HG03521 (cell line): ENCODE measurements at regions not wholly inside any gene's neighbourhood (a gene's known extent, or its start where the extent isn't known, plus 50 kb on each side); places are given as distances from the start of the nearest gene placed in this dataset.

Experiments used
- ATAC-seq: cut with Tn5 transposase; IDR thresholded peaks from one replicate; pipeline ENCODE4 v1.9.1; 2021; ENCODE audit warnings: mild to moderate bottlenecking, moderate library complexity; ENCODE audit not compliant: unreplicated experiment

DNA sequence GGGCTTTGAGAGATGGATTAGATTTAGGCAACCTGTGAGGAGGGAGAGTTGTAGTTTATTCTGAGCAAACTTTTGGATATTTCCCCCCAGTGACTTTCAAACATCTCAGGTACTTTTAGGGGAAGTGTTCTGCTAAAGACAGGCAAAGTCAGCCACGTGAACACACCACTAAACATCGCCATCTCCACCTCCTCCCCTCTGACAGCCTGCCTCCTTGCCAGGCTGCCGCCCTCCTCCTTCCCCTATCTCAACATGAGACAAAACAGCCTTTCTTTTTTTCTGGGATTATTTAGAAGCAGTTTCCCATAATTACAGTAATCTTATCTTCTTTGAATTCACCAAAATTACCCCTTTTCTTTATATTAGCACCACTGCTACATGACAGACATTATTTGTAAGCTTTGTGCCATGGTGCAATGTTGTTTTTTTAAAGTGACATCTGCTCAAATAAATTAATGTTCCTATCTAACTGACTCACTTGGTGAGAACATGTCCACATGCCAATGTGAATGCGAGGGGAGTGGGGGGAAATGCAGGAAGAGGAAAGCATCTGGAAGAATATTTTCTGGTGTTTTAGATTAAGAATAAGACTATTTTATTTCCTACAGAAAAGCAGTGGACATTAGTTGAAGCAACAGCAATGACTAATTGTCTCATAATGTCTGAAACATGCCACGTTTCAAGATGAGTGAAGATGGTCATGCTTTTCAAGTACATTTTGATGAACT is 147.8 kb upstream of the ATP1B1 start:
- ATAC-seq, result no peak

GRCh38 chr1:168959382-168959781 is 147.1 kb upstream of the ATP1B1 start:
- ATAC-seq, result no peak

GRCh38 chr1:168960114-168960513 is 146.4 kb upstream of the ATP1B1 start:
- ATAC-seq, result no peak

GRCh38 chr1:168960595-168960994 is 145.9 kb upstream of the ATP1B1 start:
- ATAC-seq, result no peak

DNA sequence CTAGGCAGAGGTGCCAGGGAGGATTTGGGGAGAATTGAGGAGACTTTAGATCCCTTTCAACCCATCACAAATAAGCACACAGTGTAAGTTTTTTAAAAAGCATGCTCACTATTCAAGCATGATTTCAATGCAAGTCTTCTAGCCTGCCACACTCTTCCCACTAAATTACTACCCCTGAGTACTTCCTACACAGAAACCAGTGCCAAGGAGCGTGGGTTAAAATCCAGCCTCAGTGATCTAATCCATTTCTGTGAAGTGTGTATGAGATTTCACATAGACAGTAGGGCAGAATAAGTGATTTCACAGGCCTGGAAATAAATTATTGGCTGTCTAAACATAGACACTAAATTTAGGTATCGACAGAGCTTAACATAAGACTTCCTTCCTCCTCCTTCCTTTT is 142.9 kb upstream of the ATP1B1 start:
- no peak for ATAC-seq

DNA sequence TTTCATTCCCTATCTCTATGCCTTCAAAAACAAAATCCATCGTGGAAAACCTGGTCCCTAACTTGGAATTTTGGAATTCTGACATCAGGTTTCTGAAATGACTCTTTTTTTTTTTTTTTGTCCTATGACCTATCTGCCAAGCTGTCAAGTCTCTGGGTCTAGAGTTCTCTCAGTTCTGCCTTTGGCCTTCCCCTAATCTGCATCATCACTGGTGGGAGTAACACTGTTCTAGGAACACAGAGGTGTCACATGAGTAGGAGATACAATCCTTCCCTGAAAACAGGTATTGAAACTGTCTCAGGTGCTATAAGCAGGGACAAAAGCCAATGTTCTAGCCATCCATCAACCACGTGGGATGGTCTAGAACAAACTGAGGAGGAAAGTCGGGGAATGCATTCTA is 142.0 kb upstream of the ATP1B1 start:
- no peak for ATAC-seq

GRCh38 chr1:168966217-168966616 is 140.3 kb upstream of the ATP1B1 start:
- ATAC-seq, result no peak

GRCh38 chr1:168966636-168967035 is 139.9 kb upstream of the ATP1B1 start:
- ATAC-seq, result no peak

DNA sequence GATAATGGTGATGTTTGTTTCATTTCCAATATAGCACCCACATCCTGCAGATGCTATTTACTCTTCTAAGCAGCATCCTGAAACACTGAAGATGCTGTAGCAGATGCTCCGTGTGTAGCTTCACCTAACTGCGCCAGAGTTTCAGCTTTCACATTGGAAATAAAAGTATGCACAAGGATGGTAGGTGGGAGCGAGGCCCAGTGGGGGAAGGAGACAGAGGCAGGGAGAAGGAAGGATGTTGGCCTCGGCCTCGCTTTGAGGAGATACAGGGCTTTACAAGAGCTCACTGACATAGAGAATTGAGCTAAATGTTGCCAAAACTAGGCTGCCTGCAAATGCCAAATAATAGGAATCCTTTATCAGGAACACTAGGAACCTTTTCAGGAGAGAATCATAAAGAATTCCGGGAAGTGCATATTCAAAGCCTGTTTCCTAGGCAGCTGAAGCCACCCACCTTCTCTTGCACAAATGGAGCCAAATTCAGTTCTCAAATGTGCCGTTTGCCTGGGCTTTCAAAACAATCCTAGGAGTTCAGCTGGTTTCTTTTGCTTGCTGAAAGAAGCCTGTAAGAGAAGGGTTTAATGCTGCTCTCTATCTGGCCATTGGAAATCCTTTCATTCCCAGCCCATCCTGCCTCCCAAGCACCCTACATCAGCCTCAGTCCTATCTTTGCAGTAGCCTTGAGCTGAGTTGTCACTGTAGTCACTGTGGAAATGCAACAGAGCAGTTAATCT is 135.4 kb upstream of the ATP1B1 start:
- no peak for ATAC-seq

DNA sequence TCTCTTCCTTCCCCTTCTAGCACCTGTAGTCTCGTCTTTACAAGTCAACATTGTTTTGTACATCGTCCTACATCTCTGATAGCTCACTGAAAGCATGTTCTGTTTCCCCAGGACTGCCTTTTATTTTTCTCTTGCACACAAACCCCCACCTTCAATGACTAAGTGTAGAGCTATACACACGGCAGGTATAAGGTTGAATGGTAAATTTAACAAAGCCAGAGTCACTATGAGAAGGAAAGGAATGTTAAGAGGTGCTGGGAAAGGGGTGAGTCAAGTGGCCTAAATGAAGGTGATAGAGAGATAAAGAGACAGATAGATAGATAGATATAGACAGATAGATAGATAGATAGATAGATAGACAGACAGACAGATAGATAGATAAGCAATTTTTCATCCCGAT is 134.3 kb upstream of the ATP1B1 start:
- no peak for ATAC-seq

DNA sequence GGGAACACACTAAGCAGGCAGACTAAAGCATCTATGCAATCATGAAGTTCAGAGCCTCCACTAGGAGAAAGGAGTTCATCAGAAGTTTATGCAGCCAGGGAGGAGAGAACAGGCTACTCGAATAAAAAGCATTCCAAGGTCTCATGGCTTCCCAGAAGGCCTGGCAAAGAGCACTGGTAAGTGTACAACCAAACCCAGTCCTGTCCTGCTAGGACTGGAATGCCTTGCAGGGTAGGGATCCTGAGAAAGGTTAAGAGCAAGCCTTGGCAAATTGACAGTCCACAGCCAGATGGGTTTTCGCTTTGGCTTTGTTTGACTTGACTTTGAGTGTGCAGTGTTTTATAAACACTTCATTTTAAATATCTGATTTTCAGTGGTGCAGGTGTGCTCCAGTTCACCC is 133.6 kb upstream of the ATP1B1 start:
- ATAC-seq, result no peak

GRCh38 chr1:168974117-168974516 is 132.4 kb upstream of the ATP1B1 start:
- no peak for ATAC-seq

DNA sequence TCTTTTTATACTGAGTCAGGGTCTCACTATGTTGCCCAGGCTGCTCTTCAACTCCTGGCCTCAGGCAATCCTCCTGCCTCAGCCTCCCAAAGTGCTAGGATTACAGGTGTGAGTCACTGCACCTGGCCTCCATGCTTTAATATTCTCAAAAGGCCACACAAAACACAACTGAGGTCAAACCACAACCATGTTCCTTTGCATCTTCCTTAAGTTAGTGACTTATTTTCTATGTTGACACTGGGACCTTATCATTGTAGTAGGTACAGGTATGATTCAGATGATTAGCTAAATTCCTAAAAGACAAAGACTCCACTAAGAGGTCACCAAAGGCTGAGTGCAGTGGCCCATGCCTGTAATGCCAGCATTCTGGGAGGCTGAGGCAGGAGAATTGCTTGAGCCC is 131.9 kb upstream of the ATP1B1 start:
- ATAC-seq, result no peak

DNA sequence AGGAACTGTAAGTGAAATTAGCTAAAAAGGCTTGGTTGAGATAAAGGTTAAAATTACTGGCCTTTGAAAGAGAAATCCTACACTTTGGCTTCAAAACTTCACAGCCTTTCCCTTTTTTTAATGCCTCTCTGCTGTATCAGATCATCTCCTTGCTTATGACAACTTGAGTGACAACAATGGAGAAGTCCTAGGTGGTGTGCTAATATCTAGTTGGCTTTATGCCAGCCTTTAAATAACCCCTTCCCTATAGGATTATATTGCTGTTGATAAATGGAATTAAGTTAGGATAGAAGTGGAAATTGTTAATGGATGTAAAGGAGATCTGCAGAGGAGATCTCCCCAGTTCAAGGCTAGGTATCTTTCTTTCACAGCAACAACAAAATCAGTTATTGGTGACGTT is 130.2 kb upstream of the ATP1B1 start:
- no peak for ATAC-seq

- no peak for ATAC-seq
Measured at GRCh38 chr1:168977618-168978017, 128.9 kb upstream of the ATP1B1 start.

- no peak for ATAC-seq
Measured at GRCh38 chr1:168979276-168979675, 127.2 kb upstream of the ATP1B1 start.

GRCh38 chr1:168980180-168980579 is 126.3 kb upstream of the ATP1B1 start:
- no peak for ATAC-seq

GRCh38 chr1:168980656-168981055 is 125.8 kb upstream of the ATP1B1 start:
- ATAC-seq, result no peak

DNA sequence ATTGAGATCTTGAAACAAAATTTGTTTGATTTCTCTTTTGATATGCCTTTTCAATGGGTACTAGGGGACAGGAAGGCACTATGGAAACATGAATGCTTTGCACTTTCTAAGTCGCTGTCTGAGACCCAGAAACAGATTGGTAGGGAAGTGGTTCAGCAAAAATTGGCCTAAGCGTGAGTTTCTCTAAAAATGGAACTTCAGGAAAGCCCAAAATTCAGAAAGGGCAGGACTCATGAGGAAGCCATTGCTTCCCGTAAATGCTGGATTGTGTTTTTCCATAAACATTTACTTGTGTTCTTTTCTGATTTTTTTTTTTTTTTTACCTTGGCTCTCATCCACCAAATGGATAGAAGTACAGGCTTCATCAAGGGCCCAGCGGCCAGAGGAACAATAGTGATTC is 123.7 kb upstream of the ATP1B1 start:
- no peak for ATAC-seq

DNA sequence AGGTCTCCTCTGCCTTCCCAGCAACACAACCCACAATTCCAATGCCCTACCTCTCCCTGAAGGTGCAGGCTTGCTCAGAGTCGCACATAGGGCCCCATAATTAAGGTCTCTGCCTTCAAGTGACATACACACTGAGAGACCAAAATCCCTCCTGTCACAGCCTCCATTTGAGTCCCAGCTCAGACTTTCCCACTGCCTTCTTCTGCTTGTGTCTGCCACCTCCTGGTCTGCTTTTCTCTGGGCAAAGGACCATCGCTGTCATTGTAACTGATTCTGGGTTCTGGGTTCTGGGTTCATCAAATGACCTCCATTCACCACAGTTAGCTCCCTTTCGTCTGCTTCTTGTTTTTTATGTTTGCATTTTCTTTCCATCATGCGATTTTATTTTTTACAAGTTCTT is 119.2 kb upstream of the ATP1B1 start:
- no peak for ATAC-seq

- ATAC-seq, result no peak
Measured at GRCh38 chr1:168987923-168988322, 118.6 kb upstream of the ATP1B1 start.

- no peak for ATAC-seq
Measured at GRCh38 chr1:168989985-168990384, 116.5 kb upstream of the ATP1B1 start.
